Epithelial cell of proximal tubule (primary cell): ENCODE measurements at regions not wholly inside any gene's neighbourhood (a gene's known extent, or its start where the extent isn't known, plus 50 kb on each side); places are given as distances from the start of the nearest gene placed in this dataset.

ENCODE experiments used
- DNase-seq: peaks from one replicate; pipeline ENCODE4 v3.0.0-alpha.2; 2011; ENCODE audit warnings: low read depth
- H3K4me3 ChIP-seq: 2 replicates; pipeline ENCODE4 v1.5.1; 2011; ENCODE audit warnings: low read depth, mild to moderate bottlenecking, low read length
- CTCF ChIP-seq: conservative IDR thresholded peaks from 2 replicates; pipeline ENCODE4 v1.5.1; 2012; ENCODE audit warnings: low read depth, mild to moderate bottlenecking, low read length

- H3K4me3 ChIP-seq: no peak overlapping the region
- no peak for DNase-seq
- TF ChIP-seq CTCF: no peak
These were observed 65.7 kb upstream of the CCDC196 start for GRCh38 chr14:66420251-66421006.

DNA sequence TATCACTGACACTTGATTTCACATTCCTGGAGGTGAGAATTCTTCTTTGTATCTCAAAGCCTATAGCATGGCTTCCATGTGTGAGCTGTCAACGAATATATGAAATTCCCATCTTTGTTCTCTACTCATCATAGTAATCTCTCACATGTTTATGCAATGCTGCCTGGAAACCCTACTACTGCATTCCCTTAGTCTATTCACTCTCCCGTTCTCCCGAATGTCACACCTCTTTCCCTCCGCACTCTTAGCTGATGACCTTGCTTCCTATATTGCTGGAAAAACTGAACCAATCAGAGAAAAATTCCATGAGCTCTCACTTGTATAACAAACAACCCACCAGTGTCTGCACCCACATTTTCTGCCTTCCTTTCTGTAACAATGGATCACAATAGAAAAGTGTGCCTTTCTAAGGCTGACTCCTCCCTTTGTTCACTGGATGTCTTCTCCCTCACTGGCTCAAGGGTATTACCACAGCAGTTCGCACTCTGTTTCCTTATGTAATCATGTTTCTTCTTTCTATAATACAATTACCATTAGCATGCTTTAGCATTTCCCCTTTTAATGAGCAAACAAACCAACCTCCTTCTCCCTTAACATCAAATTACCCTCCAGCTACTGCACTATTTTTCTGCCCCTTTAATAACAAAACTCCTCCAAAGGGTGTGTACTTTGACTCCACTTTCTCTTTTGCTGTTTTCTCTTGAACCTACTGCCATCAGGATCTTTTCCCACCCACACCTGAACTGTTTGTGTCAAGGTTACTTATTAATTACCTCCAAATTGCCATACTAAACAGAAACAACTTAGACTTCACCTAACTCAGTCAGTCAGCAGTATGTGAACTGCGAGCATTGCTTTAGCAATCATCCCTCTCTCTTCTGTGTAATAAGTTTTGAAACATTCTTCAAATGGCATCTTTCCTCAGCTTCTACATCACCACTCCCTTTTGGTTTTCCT, 63.9 kb upstream of the CCDC196 start:
- TF ChIP-seq CTCF: no peak
- no peak for DNase-seq
- no peak overlapping the region for H3K4me3 ChIP-seq

DNA sequence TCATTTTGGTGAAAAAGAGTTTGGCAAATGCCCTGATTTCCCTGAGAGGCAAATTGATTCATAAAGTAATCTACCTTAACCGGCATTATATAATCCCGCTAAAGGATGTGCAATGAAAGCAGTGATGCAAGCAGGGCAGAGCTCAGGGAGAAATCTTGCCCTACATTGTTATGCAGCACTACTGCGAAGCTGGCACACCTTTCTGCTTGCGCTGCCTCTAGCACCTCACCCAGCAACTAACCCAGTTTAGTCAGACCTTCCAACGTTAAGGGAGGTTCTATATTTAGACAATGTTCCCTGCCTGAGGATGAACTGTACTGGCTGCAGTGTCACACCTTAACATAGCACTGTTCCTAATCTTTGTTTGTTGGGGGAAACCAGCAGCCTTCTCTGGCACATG, 60.8 kb upstream of the CCDC196 start:
- DNase-seq: no peak
- no peak overlapping the region for H3K4me3 ChIP-seq
- no peak for TF ChIP-seq CTCF

DNA sequence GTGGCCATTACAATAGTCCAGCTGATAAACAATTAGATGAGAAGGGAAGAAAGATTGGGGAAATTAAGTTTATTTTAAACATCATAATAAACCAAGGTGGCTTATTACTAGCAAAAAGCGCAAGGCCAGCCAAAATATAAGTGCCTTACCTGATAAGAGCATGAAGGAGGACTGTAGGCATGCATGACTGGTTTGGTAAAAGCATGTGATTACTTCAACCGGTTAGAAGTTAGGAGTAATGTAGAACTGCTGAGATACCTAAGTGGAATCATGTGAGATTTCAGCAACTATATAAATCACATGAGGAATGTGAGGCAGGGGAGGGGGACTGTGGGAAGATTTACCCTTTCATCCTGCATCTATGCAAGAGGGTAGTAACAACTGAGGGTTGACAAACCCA, 59.7 kb upstream of the CCDC196 start:
- no peak for DNase-seq
- no peak overlapping the region for H3K4me3 ChIP-seq
- no peak for TF ChIP-seq CTCF

DNA sequence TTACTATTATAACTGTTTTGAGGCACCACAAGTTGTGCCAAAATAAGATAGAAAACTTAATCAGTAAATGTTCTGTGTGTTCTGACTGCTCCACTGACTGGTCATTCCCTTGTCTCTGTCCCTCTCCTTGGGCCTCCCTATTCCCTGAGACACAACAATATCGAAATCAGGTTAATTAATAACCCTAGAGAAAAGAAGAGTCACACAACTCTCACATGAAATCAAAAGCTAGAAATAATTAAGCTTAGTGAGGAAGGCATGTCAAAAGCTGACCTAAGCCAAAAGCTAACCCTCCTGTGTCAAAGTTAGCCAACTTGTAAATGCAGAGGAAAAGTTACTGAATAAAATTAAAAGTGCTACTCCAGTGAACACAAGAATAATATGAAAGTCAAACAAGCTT, 53.8 kb upstream of the CCDC196 start:
- no peak overlapping the region for H3K4me3 ChIP-seq
- no peak for TF ChIP-seq CTCF
- peak; percentile 82 for DNase-seq

DNA sequence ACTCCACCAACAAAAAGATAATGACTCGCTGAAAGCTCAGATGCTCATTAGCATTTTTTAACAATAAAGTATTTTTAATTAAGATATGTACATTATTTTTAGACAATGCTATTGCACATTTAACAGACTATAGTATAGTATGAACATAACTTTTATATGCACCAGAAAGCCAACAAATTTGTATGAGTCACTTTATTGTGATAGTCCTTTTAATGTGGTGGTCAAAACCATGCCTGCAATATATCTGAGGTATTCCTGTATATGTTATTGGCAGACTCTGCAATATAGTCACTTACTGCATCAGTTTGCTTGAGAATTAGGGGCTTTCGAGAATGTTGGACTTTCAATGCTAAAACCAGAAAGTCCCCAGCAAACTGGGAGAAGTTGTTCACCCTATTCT, 51.7 kb upstream of the CCDC196 start:
- no peak overlapping the region for H3K4me3 ChIP-seq
- TF ChIP-seq CTCF: no peak
- DNase-seq: no peak

DNA sequence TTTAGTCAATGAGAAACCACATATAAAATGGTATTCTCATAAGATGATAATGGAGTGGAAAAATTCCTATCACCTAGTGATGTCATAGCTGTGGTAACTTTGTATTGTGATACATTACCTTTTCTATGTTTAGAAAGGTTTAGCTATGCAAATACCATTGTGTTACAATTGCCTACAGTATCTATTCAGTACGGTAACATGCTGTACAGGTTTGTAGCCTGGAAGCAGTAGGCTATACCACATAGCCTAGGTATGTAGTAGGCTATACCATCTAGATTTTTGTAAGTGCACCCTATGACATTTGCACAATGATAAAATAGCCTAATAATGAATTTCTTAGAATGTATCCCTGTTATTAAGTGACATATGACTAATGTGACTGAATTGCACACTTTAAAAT, 50.5 kb upstream of the CCDC196 start:
- no peak overlapping the region for H3K4me3 ChIP-seq
- no peak for DNase-seq
- no peak for TF ChIP-seq CTCF
